GM18499 (cell line): ENCODE measurements at regions not wholly inside any gene's neighbourhood (a gene's known extent, or its start where the extent isn't known, plus 50 kb on each side); places are given as distances from the start of the nearest gene placed in this dataset.
"Not testable (repeated sequence)": the region's sequence is repeated elsewhere in the genome, so short reads cannot be mapped to it uniquely, and the experiment has no call there.

Experiments used
- ATAC-seq: cut with Tn5 transposase; IDR thresholded peaks from one replicate; pipeline ENCODE4 v1.9.1; 2021; ENCODE audit warnings: moderate number of reproducible peaks; ENCODE audit not compliant: insufficient read depth, unreplicated experiment

DNA sequence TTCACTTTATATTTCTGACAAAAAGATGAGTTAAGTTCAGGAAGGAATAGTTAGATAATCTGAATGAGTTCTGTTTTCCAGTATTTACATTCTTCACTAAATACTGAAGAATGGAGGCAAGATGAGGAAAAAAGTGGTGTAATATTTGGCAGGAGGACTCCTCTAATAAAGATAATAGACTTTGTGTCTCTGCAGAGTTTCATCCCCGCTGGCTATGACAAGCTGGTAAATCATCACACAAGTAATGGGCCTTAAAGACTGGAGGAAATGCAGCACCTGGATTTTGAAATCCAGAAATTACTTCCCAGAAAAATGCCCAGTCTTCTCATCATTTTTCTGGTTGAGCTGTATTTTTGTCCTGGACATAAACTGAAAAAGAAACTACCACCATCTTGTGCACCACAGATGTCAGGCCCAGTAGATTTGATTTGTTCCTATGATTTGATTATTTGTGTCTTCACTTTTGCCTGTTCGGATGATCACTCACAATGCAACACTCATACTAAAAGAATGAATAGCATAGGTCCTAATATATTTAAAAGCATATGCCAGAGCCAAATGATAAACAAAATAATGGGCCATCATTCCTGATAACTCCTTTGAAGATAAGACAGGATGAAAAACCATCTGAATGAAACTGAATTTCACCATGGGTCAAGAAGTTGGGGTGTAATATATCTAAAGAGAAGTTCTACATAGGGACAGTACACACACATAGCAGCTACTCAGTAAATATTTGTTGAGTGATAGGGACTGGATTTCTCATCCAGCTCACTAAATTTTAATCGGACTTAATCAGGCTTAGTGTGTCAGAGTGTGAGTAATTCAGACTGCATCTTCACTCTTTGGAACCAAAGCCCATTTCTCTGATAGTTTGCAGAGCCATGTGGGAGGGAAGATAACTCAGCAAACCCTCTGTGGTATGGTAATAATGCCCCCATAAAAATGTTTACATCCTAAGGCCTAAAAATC lies 200.5 kb downstream of the HINT1 start:
- ATAC-seq = no peak

DNA sequence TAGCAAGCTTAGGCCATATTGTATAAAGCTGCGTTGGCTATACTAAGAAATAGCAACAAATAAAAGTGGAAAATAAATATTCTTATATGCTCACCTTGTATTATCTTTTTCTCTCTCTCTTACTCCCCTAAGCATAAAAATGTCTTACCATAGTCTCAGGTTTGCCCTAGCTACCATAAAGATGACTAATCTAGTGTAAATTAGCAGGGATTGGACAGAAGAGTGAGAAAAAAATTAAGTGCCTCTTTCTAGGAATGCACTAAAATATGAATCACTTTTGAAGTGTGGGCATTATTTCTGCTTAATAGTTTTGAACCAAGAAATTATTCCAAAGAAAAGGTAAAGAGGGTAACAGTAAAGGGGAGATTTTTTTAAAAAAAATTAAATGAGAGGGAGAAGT lies 201.3 kb downstream of the HINT1 start:
- ATAC-seq = no peak

- no peak for ATAC-seq
Observed at GRCh38 chr5:130957151-130957550, 207.9 kb downstream of the HINT1 start.

GRCh38 chr5:130955041-130955440 lies 210.0 kb downstream of the HINT1 start:
- no peak for ATAC-seq

- ATAC-seq = no peak
Observed at GRCh38 chr5:130954336-130954735, 210.7 kb downstream of the HINT1 start.

GRCh38 chr5:130939059-130939458 lies 226.0 kb downstream of the HINT1 start:
- no peak for ATAC-seq

DNA sequence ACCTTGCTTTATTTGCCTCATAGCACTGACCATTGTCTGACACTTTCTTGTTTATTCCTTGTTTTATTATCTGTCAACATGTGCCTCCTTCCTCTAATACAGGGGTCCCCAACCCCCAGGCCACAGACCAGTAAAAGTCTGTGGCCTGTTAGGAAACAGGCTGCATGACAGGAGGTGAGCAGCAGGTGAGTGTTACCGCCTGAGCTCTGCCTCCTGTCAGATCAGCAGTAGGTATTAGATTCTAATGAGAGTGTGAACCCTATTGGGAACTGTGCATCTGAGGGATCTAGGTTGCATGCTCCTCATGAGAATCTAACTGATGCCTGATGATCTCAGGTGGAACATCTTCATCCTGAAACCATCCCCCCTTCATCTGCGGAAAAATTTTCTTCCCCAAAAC lies 228.0 kb downstream of the HINT1 start:
- ATAC-seq = no peak

DNA sequence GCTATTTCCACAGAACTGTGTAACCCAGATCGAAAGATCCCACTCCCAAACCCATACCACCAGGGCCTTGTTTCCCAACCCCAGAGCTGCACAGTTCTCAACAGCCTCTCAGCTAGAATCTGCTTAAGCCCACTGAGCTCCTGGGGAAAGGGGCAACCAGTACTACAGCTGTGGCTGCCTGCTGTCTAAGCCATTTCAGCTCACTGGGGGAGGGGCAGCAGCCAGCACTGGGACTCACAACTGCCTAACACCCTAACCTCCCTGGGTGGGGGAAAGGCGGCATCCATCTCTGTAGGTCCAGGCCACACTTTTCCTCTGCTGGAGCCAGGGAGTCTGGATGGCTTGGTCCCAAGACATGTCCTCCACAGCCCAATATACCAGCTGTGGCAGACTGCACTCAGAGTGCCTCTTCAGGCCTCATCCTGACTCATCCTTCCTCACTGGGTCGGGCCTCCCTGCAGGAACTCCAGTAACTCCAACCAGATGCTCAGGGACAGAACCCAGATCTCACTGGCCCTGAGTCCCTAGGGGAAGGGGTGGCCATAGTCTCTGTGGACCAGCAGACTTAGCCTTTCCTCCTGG lies 241.4 kb downstream of the HINT1 start:
- ATAC-seq = no peak

DNA sequence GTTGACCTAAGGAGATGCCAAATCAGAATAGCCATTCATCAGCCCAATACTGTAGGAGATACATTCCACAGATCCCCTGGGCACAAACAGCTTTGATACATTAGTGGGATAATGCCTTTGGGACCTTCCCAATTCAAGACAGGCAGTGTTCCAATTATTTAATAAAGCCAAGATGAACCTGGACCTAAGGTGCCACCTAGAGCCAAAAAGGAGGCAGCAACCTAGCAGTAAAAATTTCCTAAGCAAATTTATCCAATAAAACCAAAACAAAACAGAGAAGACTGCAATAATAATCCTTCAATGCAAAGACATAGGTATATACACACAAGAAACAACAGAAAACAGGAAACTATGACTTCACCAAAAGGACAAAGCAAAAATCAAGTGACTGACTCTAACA lies 253.0 kb downstream of the HINT1 start:
- no peak for ATAC-seq

GRCh38 chr5:130908186-130908585 lies 256.9 kb downstream of the HINT1 start:
- no peak for ATAC-seq

DNA sequence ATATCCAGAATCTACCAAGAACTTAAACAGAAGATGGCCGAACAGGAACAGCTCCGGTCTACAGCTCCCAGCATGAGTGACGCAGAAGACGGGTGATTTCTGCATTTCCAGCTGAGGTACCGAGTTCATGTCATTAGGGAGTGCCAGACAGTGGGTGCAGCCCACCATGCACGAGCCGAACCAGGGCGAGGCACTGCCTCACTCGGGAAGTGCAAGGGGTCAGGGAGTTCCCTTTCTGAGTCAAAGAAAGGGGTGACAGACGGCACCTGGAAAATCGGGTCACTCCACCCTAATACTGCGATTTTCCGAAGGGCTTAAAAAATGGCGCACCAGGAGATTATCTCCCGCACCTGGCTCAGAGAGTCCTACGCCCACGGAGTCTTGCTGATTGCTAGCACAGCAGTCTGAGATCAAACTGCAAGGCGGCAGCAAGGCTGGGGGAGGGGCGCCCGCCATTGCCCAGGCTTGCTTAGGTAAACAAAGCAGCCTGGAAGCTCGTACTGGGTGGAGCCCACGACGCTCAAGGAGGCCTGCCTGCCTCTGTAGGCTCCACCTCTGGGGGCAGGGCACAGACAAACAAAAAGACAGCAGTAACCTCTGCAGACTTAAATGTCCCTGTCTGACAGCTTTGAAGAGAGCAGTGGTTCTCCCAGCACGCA lies 267.4 kb downstream of the HINT1 start:
- ATAC-seq = not testable (repeated sequence)

DNA sequence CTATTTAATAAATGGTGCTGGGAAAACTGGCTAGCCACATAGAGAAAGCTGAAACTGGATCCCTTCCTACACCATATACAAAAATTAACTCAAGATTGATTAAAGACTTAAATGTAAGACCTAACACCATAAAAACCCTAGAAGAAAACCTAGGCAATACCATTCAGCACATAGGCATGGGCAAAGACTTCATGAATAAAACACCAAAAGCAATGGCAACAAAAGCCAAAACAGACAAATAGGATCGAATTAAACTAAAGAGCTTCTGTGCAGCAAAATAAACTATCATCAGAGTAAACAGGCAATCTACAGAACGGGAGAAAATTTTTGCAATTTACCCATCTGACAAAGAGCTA lies 267.9 kb downstream of the HINT1 start:
- ATAC-seq = not testable (repeated sequence)

DNA sequence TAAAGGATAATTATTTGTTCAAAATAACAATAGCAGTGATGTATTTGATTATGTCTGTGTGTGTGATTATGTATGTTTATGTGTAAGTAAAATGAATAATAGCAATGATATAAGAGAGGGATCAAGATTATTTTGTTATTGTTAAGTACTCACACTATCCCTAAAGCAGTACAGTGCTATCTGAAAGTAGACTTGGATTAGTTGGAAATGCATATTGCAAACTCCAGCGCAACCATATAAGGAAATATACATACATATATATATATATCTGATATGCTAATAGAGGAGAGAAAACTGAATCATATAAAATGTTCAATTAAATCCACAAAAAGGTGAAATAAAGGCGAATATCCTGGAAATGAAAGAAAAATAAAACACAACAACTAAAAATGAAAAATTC lies 268.4 kb downstream of the HINT1 start:
- no peak for ATAC-seq

- no peak for ATAC-seq
Observed at GRCh38 chr5:130893006-130893405, 272.1 kb downstream of the HINT1 start.

GRCh38 chr5:130890610-130891009 lies 274.4 kb downstream of the HINT1 start:
- ATAC-seq = no peak

GRCh38 chr5:130885691-130886090 lies 279.4 kb downstream of the HINT1 start:
- no peak for ATAC-seq

DNA sequence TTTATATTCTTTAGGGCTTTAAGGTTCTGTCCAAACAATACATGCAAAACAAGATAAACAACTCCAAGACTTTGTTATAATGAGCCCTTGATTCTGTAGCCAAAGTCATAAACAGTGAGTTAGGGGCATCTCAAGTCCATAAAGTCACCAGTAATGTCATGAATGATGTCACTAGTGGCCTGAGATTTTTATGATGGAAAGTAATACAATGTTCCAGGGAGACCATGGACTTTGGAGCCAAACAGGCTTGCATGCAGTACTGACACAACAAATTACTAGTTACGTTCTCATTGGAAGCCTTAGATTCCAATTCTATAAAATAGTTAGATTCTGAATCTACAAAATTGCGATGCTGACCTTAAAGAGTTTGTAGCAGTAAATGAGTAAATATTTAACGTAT lies 280.0 kb downstream of the HINT1 start:
- ATAC-seq = no peak

GRCh38 chr5:130884023-130884422 lies 281.0 kb downstream of the HINT1 start:
- ATAC-seq = no peak

DNA sequence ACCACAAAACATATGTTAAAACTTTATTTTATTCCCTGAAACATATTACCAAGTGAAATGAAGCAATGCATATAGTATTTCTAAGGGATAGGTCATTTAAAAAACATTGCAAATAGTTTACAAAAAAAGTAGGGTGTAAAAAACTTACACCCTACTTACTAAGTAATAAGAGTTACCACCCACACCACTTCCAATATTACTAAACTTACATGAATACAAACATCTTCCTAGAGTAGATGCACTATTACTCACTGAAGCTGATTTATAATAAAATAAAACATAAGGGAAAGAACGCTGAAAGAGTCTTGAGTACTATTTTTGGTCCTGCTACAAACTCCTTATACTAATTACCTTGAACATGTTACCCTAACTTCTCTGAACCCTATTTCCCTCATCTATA lies 289.4 kb downstream of the HINT1 start:
- ATAC-seq = no peak

GRCh38 chr5:130874861-130875417 lies 290.1 kb downstream of the HINT1 start:
- ATAC-seq = no peak
